Lung (tissue), 11 donors: ENCODE measurements at regions not wholly inside any gene's neighbourhood (a gene's known extent, or its start where the extent isn't known, plus 50 kb on each side); places are given as distances from the start of the nearest gene placed in this dataset.

Experiments
- ATAC-seq: fragments of 200-7000 bp; cut with Tn5 transposase; one replicate; pipeline ENCODE4 v1.9.1; 2020; ENCODE audit warnings: moderate number of reproducible peaks; ENCODE audit not compliant: insufficient read depth, low FRiP score
- DNase-seq, 3 donors: peaks; one replicate each; pipeline ENCODE4 v3.0.0-alpha.2; 2013 to 2017
- H3K27ac ChIP-seq, 2 donors: one replicate each; pipeline ENCODE4 v1.5.1; 2013; ENCODE audit warnings: mild to moderate bottlenecking in 2 of 2, moderate library complexity in 2 of 2, control low read depth in 1 of 2, inconsistent platforms in 1 of 2, low read depth in 1 of 2, low read length in 1 of 2
- H3K27me3 ChIP-seq, 3 donors: one replicate each; pipeline ENCODE4 v1.5.1; 2013; ENCODE audit warnings: low read length in 2 of 3; ENCODE audit not compliant: control insufficient read depth in 3 of 3, insufficient read depth in 3 of 3
- H3K36me3 ChIP-seq, 4 donors: one replicate each; pipeline ENCODE4 v1.5.1; 2013; ENCODE audit warnings: low read length in 4 of 4, mild to moderate bottlenecking in 1 of 4, moderate library complexity in 1 of 4; ENCODE audit not compliant: control insufficient read depth in 4 of 4, insufficient read depth in 4 of 4
- H3K4me1 ChIP-seq, 5 donors: one replicate each; pipeline ENCODE4 v1.5.1; 2013; ENCODE audit warnings: low read length in 5 of 5, mild to moderate bottlenecking in 2 of 5, moderate library complexity in 1 of 5; ENCODE audit not compliant: control insufficient read depth in 5 of 5, insufficient read depth in 5 of 5
- H3K4me3 ChIP-seq: one replicate; pipeline ENCODE4 v1.5.1; 2013; ENCODE audit warnings: mild to moderate bottlenecking, control low read depth, moderate library complexity
- H3K9ac ChIP-seq, 2 donors: one replicate each; pipeline ENCODE4 v1.5.1; 2013; ENCODE audit warnings: low read length in 2 of 2, control low read depth in 1 of 2; ENCODE audit not compliant: insufficient read depth in 1 of 2
- H3K9me3 ChIP-seq, 4 donors: one replicate each; pipeline ENCODE4 v1.5.1; 2013; ENCODE audit warnings: low read length in 3 of 4, mild to moderate bottlenecking in 1 of 4, moderate library complexity in 1 of 4; ENCODE audit not compliant: control insufficient read depth in 4 of 4, insufficient read depth in 3 of 4
- WGBS, 2 donors: extraction: QIAGEN DNeasy Blood & Tissue Kit; methylation state at CpG; one replicate each; pipeline ENCODE4 v1.1.7; 2013; 5-methylcytosine and 5-hydroxymethylcytosine counted together
- TF ChIP-seq, protein P1 (sequence below): IDR thresholded peaks from 2 replicates; pipeline ENCODE4 v1.5.1; 2012; ENCODE audit warnings: mild to moderate bottlenecking; ENCODE audit errors: control extremely low read depth, extremely low read depth
- donor health status: control.
- donor health status: control.
- donor health status: Bipolar disorder and iron deficiency.
- donor health status: healthy.
- donor health status: DM: yes; HTN: yes; CAD: no.

DNA sequence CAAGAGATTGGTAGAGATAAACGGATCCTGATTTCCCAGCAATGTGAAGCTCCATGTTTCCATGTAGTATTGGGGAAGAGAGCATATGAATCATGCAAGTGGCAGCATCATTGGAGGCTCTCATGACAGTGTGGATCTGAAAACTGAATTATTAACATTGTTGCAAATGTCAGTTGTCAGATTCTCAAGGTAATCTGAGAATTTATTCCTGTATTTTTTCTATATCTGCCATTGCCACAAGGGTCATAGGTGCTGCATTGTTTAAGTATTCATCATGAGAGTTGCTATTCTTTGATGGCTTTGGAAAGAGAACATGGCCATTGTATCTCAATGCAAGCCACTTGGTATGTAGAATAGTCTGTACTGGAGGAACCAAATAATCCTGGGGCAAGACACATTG is 1217.0 kb upstream of the ZEB2 start:
- WGBS, 2 donors, result 92 to 97% methylated on average over 1 of the region's 1 CpG
- Histone ChIP-seq H3K36me3 (no peaks in the 10 kb centered on the region), H3K9me3 (no peaks in the 10 kb centered on the region), H3K27me3 (no peaks in the 10 kb centered on the region), H3K4me3 (no peak overlapping the region), H3K4me1 (no peaks in the 10 kb centered on the region), H3K9ac (no peak overlapping the region), H3K27ac (no peak overlapping the region)
- DNase-seq (no peak), ATAC-seq (no peak)
- TF ChIP-seq, protein P1, sequence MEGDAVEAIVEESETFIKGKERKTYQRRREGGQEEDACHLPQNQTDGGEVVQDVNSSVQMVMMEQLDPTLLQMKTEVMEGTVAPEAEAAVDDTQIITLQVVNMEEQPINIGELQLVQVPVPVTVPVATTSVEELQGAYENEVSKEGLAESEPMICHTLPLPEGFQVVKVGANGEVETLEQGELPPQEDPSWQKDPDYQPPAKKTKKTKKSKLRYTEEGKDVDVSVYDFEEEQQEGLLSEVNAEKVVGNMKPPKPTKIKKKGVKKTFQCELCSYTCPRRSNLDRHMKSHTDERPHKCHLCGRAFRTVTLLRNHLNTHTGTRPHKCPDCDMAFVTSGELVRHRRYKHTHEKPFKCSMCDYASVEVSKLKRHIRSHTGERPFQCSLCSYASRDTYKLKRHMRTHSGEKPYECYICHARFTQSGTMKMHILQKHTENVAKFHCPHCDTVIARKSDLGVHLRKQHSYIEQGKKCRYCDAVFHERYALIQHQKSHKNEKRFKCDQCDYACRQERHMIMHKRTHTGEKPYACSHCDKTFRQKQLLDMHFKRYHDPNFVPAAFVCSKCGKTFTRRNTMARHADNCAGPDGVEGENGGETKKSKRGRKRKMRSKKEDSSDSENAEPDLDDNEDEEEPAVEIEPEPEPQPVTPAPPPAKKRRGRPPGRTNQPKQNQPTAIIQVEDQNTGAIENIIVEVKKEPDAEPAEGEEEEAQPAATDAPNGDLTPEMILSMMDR, result no peak

DNA sequence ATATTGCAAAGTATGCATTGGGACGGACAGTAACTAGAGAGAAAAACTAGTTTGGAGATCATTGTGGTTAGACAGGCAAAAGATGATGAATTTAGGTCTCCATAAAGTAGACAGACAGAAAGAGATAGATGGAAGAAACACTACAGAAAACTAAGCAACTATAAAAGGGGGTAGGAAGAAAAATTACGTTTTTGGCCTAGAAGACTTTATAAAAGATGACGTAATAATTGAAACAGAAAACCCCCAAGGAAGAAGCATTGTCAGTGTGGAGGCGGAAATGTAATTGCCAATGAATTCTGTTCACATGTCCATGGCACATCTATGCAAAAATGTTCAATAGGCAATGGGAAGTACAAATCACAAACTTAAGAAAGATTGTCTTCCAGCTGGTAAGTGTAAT is 1211.5 kb upstream of the ZEB2 start:
- Histone ChIP-seq H3K36me3 (no peaks in the 10 kb centered on the region), H3K4me1 (peaks cover 0 to 7% (median 0%) of the 10 kb centered on the region in 5 donors), H3K9ac (no peak overlapping the region), H3K27me3 (no peaks in the 10 kb centered on the region), H3K4me3 (no peak overlapping the region), H3K9me3 (no peaks in the 10 kb centered on the region), H3K27ac (no peak overlapping the region)
- no peak for DNase-seq
- WGBS, 2 donors, result 95% methylated on average over 4 of the region's 4 CpGs
- TF ChIP-seq, protein P1, result no peak
- no peak for ATAC-seq

DNA sequence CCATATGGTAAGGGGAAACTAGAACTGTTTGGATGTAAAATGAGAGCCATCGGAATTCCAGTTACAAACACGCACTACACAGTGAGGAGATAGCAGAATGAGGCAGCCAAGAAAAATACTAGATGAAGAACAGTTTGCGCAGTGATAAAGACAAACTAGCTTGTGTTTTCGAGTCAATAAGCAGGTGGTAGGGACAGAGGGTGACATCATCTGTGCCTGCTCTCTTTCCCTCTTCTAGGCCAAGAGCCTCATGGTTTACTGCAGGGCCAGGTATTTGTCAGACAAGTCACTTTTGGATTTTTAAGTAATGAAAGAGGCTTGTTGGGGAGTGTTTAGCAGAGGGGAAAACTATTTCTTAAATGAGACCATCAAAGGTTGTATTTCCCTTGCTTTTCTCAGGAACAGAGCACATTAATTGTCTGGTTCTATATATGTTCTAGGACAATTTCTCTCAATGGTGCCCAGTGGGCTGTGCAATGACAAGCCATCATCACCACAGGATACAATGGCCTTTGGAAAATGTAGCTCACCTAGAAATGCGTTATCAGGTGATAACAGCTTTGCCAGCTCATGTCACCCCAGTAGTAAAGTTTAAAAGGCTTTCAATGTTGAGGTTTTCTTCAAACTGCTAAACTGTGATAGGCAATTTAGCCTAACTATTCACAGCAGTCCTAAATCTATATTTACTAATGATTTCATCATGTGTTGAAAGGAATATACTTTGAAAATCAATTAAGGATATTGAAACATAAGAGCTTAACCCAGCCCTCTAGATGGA is 1210.3 kb upstream of the ZEB2 start:
- Histone ChIP-seq H3K36me3 (no peaks in the 10 kb centered on the region), H3K9me3 (no peaks in the 10 kb centered on the region), H3K9ac (no peak overlapping the region), H3K4me3 (no peak overlapping the region), H3K27me3 (no peaks in the 10 kb centered on the region), H3K4me1 (peaks cover 0 to 7% (median 0%) of the 10 kb centered on the region in 5 donors), H3K27ac (no peak overlapping the region)
- 90 to 92% methylated on average over 5 of the region's 5 CpGs for WGBS, 2 donors
- DNase-seq, result no peak
- TF ChIP-seq, protein P1, result no peak
- no peak for ATAC-seq

DNA sequence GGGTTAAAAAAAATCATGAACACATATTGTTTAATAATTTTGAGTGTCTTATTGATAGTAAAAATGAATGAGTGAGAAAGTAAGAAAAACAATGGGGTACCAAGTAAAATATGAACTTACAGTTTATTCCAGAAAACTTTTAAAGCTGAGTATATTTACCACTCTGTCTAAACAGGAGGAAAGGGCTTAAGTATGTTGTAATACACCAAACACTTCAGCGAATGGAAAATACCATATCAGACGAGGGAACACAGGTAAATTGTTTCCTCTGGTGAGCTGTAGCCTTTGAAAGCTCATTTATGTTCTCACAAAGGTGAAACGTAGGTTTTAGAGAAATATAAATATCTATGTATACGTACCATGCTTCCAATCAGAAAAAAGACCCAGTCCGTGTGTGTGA is 1209.6 kb upstream of the ZEB2 start:
- Histone ChIP-seq H3K4me1 (peaks cover 0 to 7% (median 0%) of the 10 kb centered on the region in 5 donors), H3K27me3 (no peaks in the 10 kb centered on the region), H3K9me3 (no peaks in the 10 kb centered on the region), H3K4me3 (no peak overlapping the region), H3K27ac (no peak overlapping the region), H3K9ac (no peak overlapping the region), H3K36me3 (no peaks in the 10 kb centered on the region)
- ATAC-seq (no peak), DNase-seq (no peak)
- TF ChIP-seq, protein P1, result no peak
- WGBS, 2 donors, result 73 to 80% methylated on average over 5 of the region's 5 CpGs
